Activated CD8-positive, alpha-beta memory T cell treated with anti-CD3 and anti-CD28 coated beads for 1 hour (primary cell): ENCODE measurements at regions not wholly inside any gene's neighbourhood (a gene's known extent, or its start where the extent isn't known, plus 50 kb on each side); places are given as distances from the start of the nearest gene placed in this dataset.

Source experiments
- DNase-seq, 2 donors: peaks; one replicate each; pipeline ENCODE4 v3.0.0-alpha.2; 2020; ENCODE audit warnings: low read depth in 1 of 2; ENCODE audit errors: extremely low read depth in 1 of 2

GRCh38 chr14:55734731-55735130, 154.7 kb downstream of the KTN1 start:
- DNase-seq, result no peak

- DNase-seq, result no peak
These were observed 160.1 kb downstream of the KTN1 start for GRCh38 chr14:55739967-55740648.

- DNase-seq, result no peak
These were observed 160.6 kb downstream of the KTN1 start for GRCh38 chr14:55740649-55740989.

GRCh38 chr14:55741240-55741639, 161.2 kb downstream of the KTN1 start:
- DNase-seq, result no peak

GRCh38 chr14:55743551-55743950, 163.5 kb downstream of the KTN1 start:
- DNase-seq, result no peak

GRCh38 chr14:55744321-55744720, 164.3 kb downstream of the KTN1 start:
- DNase-seq, result no peak

GRCh38 chr14:55745906-55746305, 165.9 kb downstream of the KTN1 start:
- DNase-seq, result no peak

DNA sequence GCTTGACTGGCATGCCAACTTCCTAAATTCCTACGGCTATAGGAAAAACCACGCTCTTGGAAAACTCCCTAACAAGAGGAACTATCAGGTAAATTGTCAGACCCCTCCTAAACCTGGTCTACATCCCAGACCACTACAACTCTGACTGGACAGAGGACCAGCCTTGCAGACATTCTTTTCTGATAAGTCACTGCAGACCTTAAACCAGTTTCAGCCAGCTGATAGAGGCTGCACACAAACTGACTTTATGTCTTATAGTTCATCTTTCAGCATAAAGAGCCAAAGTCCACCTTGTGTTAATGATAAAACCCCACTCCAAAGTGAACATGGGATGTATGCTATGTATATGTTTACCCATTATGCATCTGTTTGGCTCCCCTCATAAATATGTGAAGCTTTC, 166.6 kb downstream of the KTN1 start:
- no peak for DNase-seq

DNA sequence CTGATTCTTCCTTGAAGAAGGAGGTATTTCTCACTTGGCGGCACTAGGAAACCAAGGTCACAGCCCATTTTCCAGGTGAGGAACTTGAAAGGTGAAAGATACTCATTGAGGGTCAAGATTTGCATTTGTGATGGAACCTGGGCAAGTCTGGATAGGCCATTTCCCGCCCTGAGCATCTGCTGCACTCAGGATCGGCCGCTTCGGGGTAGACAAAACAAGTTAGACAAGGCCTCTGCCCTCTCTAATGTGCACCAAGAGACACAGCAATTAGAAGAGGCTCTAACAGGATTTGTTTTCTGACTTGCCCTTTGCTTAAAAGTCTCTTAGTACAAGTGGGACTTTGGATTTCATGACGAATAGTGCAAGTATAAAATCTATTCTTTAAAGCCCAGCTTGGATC, 167.2 kb downstream of the KTN1 start:
- DNase-seq, result no peak

DNA sequence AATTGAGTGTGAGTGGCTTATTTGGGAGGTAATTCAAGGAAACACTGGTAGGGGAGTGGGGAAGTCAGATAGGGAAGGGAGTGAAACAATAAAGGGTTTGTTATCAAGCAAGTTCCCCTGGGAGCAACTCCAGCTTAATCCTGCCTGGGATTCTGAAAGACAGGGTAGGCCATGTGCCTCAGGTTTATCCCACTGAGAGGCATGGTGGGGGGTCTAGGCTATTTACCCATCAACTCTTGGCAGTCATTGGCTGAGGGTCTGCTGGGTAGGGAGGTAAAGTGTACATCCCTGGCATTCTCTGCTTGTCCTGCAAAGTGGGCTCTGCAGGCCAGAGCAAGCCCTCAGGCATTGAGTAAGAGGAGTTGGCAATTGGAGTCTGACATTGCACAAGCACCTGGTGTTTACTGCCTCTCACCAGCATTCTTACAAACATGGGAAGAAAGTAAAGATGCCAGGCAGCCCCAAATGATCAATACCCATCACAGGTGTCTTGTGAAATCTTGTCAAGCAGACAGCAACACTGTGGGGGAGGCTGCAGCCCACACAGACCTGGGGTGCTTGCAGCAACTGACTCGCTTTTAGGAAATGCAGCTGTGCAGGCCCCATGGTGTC, 169.3 kb downstream of the KTN1 start:
- no peak for DNase-seq

GRCh38 chr14:55749946-55750345, 169.9 kb downstream of the KTN1 start:
- no peak for DNase-seq

DNA sequence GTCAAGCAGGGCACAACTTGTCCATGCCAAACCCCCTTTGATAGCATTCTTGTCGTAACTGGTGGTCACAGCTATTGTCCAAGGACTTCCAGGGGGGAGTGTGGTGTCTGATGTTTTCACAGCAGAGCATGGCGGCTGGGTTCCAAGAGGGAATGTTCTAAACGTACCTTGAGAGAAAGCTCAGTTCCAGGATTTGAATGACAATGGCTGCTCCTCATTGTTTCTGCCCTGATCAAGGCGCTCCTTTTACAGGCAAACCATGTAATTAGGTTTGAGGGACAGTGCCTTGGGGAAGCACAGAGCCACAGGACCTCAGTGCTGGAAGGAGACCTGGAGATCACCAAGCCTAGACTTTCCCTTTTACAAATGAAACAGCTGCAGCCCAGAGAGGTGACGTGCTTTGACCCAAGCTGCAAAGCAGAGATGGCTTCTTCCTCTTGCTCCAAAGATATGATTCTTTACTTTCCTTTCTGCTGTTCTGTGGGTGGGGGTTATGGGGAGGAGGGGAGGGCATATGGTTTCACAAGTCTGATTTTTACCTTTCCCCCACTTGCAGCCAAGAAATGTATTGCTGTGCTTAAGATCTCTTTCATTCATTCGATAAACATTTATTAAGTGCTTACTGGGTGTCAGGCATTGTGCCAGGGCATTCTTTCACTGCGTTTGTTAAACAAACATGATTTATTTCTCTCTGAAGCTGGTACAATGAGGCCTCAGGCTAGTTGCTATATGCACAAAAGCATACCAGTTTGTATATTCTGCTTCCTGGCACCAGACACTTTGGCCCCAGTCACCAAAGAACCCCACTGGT, 172.8 kb downstream of the KTN1 start:
- DNase-seq, result no peak

DNA sequence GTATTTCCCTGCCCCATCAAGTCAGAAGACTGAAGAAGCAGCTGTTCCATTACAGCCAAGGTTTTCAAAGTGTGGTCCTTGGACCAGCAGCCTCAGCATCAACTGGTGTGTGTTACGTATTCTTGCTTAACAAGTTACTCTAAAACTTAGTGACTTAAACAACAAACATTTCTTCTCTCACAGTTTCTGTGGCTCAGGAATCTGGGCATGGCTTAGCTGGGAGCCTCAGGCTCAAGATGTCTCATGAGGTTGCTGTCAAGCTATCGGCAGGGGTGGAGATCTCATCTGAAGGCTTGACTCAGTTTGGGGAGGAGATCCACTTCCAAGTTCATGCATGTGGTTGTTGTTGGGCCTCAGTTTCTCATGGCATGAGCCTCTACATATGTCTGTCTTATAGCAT, 174.5 kb downstream of the KTN1 start:
- no peak for DNase-seq

DNA sequence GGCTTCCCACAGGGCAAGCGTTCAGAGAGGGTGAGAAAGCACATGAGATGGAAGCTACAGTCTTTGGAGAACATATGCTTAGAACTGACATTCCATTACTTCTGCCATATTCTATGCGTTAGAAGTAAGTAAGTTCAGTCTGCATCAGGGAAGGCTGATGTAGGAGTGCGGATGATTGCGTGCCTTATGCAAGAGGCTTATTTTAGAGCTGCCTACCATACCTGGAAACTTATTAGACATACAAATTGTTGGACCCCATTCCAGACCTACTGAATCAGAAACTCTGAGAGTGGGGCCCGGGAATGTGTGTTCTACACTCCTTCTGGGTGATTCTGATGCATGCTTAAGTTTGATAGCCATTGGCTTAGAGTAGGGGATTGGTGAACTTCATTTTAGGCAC, 174.9 kb downstream of the KTN1 start:
- DNase-seq, result no peak

DNA sequence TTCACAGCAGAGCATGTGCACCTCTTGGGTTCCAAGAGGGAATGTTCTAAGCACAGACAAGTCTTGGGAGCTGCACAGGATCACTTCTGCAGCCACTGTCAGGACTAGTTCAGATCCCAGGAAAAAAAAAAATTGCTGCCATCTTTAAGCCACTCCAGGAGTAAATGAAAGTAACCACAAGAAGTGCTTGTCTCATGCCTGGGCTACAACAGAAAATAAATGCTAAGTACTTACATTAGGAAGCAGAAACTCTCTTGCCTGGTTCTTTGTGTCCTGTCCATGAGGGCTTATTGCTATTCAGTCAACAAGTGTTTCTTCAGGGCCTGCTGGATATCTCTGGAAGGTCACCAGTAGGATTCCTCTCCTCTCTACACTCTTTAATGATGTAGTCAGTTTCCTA, 176.1 kb downstream of the KTN1 start:
- no peak for DNase-seq

DNA sequence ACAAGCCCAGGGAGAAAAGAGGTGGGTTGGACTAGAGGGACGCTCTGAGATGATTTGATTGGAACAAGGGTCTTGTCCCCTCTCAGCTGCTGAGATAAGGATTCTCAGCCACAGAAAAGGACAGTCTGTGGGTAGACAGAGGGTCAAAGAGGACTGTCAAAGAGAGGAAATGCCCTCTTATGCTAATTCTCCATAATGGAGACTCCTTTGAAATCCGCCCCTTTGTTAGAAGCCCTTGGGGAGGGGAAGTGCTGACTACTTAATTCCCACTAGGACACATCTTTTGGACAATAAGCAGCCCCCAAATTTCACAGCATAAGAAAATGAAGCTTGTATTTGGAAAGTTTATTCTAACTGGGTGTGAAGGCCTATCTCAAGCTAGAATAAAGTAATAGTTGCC, 176.6 kb downstream of the KTN1 start:
- no peak for DNase-seq

- DNase-seq, result no peak
These were observed 178.8 kb downstream of the KTN1 start for GRCh38 chr14:55758796-55759195.

DNA sequence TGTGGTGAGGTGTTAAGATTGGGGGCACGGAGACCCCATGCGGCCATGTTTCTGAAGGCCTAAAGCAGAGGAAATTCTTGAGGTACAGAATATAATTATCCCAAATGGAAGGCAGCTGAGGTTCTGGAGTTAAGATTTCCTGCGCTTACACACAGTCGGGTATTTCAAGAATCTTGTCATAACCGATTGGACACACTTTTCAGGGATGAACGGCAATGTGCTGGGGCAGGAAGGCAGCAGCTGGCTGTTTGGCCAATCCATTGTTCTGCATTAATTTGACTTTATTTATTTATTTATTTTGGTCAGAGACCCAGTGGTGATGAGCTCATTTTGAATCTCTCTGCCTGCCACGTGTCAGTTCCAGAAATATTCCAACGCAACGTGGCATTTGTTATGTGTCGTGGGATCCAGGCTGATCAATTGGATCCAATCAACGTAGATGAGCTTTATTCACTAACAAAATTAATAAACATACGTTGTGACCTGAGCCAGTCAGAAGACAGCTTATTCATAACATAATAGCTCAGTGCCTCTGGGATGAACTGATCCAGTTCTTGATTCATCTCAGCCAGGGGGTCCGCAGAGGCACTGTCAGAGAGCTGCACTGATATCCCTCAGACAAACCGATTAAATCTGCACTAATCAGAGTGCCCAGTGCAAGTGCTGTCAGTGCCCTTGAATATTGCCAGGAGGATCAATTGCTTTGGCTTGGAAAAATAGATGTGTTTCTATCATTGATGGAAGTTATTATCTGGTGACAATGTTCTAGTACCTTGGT, 181.0 kb downstream of the KTN1 start:
- DNase-seq, result no peak

DNA sequence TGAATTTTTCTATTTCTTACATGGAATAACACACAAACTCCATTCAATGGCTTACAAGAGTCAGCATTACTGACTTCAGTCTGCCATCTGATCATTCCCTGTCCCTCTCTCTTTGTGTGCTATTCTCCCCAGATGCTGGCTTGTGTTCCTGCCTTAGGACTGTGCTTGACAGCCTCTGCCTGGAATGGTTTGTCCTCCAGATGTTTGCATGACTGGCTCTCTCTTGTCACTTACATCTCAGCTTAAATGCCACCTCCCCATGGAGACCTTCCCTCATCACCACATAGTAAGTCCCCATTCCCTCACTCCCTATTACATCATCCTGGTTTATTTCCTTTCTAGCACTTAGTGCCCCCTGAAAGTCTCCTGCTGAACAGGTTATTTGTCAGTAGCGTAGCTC, 181.6 kb downstream of the KTN1 start:
- DNase-seq, result no peak

GRCh38 chr14:55762595-55763232, 182.7 kb downstream of the KTN1 start:
- no peak for DNase-seq

DNA sequence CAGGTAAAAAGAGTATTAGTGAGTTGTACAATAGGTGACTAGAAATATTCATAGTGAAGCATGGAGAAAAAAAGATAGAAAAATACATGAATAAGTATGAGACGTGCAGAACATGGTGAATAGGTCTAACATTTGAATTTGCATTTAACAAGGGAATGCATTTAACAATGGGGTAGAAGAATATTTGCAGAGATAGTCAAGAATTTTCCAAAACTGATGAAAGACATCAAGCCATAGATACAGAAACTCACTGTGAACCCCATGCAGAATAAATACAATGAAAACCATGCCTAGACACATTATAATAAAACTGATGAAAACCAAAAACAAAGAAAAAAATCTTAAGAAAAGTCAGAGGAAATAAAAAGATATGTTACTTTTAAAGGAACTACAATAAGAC, 184.8 kb downstream of the KTN1 start:
- no peak for DNase-seq
